ENCODE measurements at regions not wholly inside any gene's neighbourhood (a gene's known extent, or its start where the extent isn't known, plus 50 kb on each side); places are given as distances from the start of the nearest gene placed in this dataset.

GRCh38 chr12:114747012-114747858 is 63.3 kb upstream of the TBX3 start:
- Histone ChIP-seq H3K27ac (no peak overlapping the region), H3K4me1 (ENCODE audit: low read depth) (peaks cover 19% of the 10 kb centered on the region), H3K9me3 (ENCODE audit: low read depth) (no peaks in the 10 kb centered on the region), H3K36me3 (no peaks in the 10 kb centered on the region), H3K27me3 (no peaks in the 10 kb centered on the region), H3K4me3 (no peak overlapping the region)
- DNase-seq (ENCODE audit: low read depth in 1 of 2, low spot score in 1 of 2) = no peak
- no peak for TF ChIP-seq CTCF (IDR thresholded peaks at IDR 0.05; ENCODE audit: low read depth, low read length)

- TF ChIP-seq CTCF (IDR thresholded peaks at IDR 0.05; ENCODE audit: low read depth, low read length) = no peak
- Histone ChIP-seq H3K4me1 (ENCODE audit: low read depth) (peaks cover 11% of the 10 kb centered on the region), H3K4me3 (no peak overlapping the region), H3K36me3 (no peaks in the 10 kb centered on the region), H3K27me3 (no peaks in the 10 kb centered on the region), H3K9me3 (ENCODE audit: low read depth) (no peaks in the 10 kb centered on the region), H3K27ac (no peak overlapping the region)
- peak in 1 of 2 donors; percentile 35 for DNase-seq (ENCODE audit: low read depth in 1 of 2, low spot score in 1 of 2)
Observed at GRCh38 chr12:114746297-114747011, 62.5 kb upstream of the TBX3 start.

GRCh38 chr12:114744691-114745090 is 60.7 kb upstream of the TBX3 start:
- DNase-seq (ENCODE audit: low read depth in 1 of 2, low spot score in 1 of 2) = no peak

GRCh38 chr12:114744285-114744684 is 60.3 kb upstream of the TBX3 start:
- Histone ChIP-seq H3K36me3 (no peaks in the 10 kb centered on the region), H3K27me3 (no peaks in the 10 kb centered on the region), H3K9me3 (ENCODE audit: low read depth) (no peaks in the 10 kb centered on the region), H3K4me1 (ENCODE audit: low read depth) (peaks cover 3% of the 10 kb centered on the region), H3K4me3 (no peak overlapping the region), H3K27ac (no peak overlapping the region)
- no peak for TF ChIP-seq CTCF (IDR thresholded peaks at IDR 0.05; ENCODE audit: low read depth, low read length)
- DNase-seq (ENCODE audit: low read depth in 1 of 2, low spot score in 1 of 2) = no peak

More at GRCh38 chr12:114744691-114745090, 60.7 kb upstream of the TBX3 start:
- Histone ChIP-seq H3K4me1 (ENCODE audit: low read depth) (peaks cover 3% of the 10 kb centered on the region), H3K27me3 (no peaks in the 10 kb centered on the region), H3K36me3 (no peaks in the 10 kb centered on the region), H3K27ac (no peak overlapping the region), H3K4me3 (no peak overlapping the region), H3K9me3 (ENCODE audit: low read depth) (no peaks in the 10 kb centered on the region)
- no peak for TF ChIP-seq CTCF (IDR thresholded peaks at IDR 0.05; ENCODE audit: low read depth, low read length)

- peaks cover 3% of the 10 kb centered on the region for H3K4me1 ChIP-seq (ENCODE audit: low read depth)
- no peaks in the 10 kb centered on the region for H3K36me3 ChIP-seq
- DNase-seq (ENCODE audit: low read depth in 1 of 2, low spot score in 1 of 2) = no peak
- no peak overlapping the region for H3K27ac ChIP-seq
- no peak for TF ChIP-seq CTCF (IDR thresholded peaks at IDR 0.05; ENCODE audit: low read depth, low read length)
- no peak overlapping the region for H3K4me3 ChIP-seq
- no peaks in the 10 kb centered on the region for H3K9me3 ChIP-seq (ENCODE audit: low read depth)
- no peaks in the 10 kb centered on the region for H3K27me3 ChIP-seq
Observed at GRCh38 chr12:114743799-114744198, 59.8 kb upstream of the TBX3 start.
